ENCODE measurements at regions not wholly inside any gene's neighbourhood (a gene's known extent, or its start where the extent isn't known, plus 50 kb on each side); places are given as distances from the start of the nearest gene placed in this dataset.

DNA sequence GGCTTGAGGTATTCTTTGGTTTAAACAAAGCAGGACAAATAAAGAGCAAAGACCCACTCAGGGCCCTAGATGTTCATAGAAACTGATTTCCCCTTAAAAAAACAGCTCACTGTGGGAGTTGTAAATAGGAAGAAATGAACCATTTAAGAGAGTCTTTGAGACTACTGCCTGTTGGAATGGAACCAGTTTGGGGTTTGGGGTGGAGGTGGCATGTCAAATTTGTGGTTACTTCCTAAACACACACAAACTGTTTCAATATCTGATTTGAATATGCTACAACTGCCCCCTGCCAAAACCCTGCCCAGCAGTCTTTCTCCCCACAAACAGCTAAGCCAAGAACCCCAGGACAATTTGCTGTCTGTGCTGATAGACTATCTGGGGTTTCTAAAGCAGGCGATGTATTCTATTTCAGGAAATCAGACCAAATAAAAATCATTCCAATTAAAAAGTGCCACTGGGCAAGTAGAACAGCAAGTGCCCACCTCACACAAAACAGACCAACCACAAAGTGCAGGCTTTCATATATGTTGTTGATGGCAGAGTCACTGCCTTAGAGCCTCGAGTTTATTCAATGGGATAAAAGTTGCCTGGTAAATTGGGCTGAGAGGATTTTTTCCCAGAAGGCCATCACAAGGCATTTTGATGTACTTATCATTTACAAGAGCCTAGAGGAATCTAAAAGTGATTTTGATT is 293.9 kb upstream of the PROK2 start:
- TF ChIP-seq, protein P1, sequence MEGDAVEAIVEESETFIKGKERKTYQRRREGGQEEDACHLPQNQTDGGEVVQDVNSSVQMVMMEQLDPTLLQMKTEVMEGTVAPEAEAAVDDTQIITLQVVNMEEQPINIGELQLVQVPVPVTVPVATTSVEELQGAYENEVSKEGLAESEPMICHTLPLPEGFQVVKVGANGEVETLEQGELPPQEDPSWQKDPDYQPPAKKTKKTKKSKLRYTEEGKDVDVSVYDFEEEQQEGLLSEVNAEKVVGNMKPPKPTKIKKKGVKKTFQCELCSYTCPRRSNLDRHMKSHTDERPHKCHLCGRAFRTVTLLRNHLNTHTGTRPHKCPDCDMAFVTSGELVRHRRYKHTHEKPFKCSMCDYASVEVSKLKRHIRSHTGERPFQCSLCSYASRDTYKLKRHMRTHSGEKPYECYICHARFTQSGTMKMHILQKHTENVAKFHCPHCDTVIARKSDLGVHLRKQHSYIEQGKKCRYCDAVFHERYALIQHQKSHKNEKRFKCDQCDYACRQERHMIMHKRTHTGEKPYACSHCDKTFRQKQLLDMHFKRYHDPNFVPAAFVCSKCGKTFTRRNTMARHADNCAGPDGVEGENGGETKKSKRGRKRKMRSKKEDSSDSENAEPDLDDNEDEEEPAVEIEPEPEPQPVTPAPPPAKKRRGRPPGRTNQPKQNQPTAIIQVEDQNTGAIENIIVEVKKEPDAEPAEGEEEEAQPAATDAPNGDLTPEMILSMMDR (IDR thresholded peaks at IDR 0.05), result no peak

- TF ChIP-seq, protein P1 (IDR thresholded peaks at IDR 0.05), result no peak
Measured at GRCh38 chr3:72077473-72078259, 292.7 kb upstream of the PROK2 start.

DNA sequence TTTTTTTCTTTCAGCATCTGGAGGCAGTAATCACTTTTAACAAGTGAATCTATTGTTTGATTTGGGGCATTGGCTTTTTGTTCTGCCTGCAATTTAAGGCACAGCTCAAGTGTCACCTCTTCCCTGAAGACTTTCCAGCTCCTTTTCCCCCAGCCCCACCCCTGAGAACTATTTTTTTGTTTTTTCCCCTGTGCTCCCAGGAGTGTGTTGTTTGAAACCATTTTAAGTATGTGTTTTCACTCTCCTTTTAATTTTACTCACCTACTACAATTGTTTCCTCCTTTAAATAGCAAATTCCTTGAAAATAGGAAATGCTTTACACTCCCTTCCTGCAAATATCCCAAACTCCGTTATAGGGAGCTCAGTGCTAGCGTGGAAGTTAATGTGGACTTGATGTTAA is 286.7 kb upstream of the PROK2 start:
- TF ChIP-seq, protein P1 (IDR thresholded peaks at IDR 0.05), result no peak

DNA sequence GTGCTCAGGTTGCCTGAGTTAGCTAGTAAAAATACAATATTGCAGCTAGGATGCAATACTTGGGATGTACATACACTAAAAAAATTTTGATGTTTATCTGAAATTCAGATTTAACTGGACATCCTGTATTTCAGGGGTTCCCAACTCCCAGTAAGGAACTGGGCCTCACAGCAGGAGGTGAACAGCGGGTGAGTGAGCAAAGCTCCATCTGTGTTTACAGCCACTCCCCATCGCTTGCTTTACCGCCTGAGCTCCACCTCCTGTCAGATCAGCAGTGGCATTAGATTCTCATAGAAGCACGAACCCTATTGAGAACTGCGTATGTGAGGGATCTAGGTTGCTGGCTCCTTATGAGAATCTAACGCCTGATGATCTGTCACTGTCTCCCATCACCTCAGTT is 285.1 kb upstream of the PROK2 start:
- TF ChIP-seq, protein P1 (IDR thresholded peaks at IDR 0.05), result no peak

GRCh38 chr3:72069543-72069942 is 284.6 kb upstream of the PROK2 start:
- TF ChIP-seq, protein P1 (IDR thresholded peaks at IDR 0.05), result no peak

DNA sequence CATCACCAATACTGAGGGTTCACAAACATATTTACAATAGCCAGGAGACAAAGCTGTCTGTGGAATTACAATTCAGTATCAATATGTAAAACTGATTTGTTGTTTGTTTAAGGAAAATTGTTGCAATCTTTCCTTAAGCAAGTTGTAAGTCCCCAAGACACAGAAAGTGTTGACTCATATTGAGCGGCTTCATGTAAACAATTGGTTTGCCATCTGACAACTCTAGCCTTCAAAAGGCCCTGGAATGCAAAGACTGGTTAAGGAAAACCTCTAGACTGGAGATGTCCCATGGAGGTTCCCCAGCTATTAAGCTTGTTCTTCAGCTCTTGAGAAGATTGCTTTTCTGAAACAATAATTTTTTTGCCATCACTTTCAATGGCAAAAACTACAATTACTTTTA is 283.7 kb upstream of the PROK2 start:
- TF ChIP-seq, protein P1 (IDR thresholded peaks at IDR 0.05), result no peak

DNA sequence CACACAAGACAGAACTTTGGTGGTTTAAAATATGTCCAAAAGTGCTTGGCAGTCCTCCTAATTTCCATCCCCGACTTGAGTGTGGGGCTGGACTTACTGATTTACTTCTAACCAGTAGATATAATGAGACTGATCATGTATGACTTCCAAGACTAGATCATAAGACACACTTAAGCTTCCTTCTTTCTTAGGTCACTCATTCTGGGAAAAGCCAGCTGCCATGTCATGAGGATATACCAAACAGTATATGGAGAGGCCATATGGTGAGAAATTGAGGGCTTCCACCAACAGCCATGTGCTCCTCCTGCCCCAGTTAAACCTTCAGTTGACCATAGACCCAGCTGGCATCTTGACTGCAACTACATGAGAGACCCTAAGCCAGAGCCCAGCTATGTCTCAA is 282.8 kb upstream of the PROK2 start:
- TF ChIP-seq, protein P1 (IDR thresholded peaks at IDR 0.05), result no peak
